ENCODE measurements at regions not wholly inside any gene's neighbourhood (a gene's known extent, or its start where the extent isn't known, plus 50 kb on each side); places are given as distances from the start of the nearest gene placed in this dataset.

DNA sequence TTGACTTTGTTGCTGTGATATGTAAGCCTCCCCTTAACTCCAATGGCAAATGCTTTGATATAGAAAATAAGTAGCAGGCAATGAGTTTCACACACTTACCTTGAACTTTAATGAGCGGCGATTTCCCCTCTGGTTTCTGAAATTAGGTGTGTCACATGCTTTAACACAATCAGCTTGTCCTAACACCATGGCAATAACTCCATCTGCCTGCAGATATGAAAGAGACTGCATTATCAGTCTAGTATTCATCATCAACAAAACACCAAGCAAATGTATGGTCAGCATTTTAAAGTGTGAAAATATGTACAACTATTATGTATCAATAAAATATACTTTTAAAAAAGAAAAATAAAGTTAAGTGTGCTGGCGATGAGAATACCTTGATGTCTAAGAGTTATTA, 128.8 kb upstream of the FAM9B start:
- no peak for ATAC-seq
- no peak for TF ChIP-seq ESRRG (CRISPR knock-in tag; IDR thresholded peaks at IDR 0.05)
- TF ChIP-seq OSR1 (CRISPR knock-in tag; IDR thresholded peaks at IDR 0.05): no peak
- TF ChIP-seq CSDC2 (CRISPR knock-in tag; IDR thresholded peaks at IDR 0.05): no peak
- no peak for TF ChIP-seq ZC3H10 (CRISPR knock-in tag; IDR thresholded peaks at IDR 0.05)
- no peak for TF ChIP-seq SNAI2 (CRISPR knock-in tag; IDR thresholded peaks at IDR 0.05)
- TF ChIP-seq ZNF70 (CRISPR knock-in tag; IDR thresholded peaks at IDR 0.05): no peak
- no peak for TF ChIP-seq ARNTL (CRISPR knock-in tag; IDR thresholded peaks at IDR 0.05; ENCODE audit: borderline replicate concordance, low read depth)
- TF ChIP-seq ISL1 (CRISPR knock-in tag; IDR thresholded peaks at IDR 0.05): no peak
- TF ChIP-seq, protein P1, sequence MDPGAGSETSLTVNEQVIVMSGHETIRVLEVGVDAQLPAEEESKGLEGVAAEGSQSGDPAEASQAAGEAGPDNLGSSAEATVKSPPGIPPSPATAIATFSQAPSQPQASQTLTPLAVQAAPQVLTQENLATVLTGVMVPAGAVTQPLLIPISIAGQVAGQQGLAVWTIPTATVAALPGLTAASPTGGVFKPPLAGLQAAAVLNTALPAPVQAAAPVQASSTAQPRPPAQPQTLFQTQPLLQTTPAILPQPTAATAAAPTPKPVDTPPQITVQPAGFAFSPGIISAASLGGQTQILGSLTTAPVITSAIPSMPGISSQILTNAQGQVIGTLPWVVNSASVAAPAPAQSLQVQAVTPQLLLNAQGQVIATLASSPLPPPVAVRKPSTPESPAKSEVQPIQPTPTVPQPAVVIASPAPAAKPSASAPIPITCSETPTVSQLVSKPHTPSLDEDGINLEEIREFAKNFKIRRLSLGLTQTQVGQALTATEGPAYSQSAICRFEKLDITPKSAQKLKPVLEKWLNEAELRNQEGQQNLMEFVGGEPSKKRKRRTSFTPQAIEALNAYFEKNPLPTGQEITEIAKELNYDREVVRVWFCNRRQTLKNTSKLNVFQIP (CRISPR knock-in tag; IDR thresholded peaks at IDR 0.05; ENCODE audit: borderline replicate concordance, low read depth): no peak
- no peak for TF ChIP-seq PPARA (CRISPR knock-in tag; IDR thresholded peaks at IDR 0.05; ENCODE audit: borderline replicate concordance)
- TF ChIP-seq, protein P2, sequence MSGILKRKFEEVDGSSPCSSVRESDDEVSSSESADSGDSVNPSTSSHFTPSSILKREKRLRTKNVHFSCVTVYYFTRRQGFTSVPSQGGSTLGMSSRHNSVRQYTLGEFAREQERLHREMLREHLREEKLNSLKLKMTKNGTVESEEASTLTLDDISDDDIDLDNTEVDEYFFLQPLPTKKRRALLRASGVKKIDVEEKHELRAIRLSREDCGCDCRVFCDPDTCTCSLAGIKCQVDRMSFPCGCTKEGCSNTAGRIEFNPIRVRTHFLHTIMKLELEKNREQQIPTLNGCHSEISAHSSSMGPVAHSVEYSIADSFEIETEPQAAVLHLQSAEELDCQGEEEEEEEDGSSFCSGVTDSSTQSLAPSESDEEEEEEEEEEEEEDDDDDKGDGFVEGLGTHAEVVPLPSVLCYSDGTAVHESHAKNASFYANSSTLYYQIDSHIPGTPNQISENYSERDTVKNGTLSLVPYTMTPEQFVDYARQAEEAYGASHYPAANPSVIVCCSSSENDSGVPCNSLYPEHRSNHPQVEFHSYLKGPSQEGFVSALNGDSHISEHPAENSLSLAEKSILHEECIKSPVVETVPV (CRISPR knock-in tag; IDR thresholded peaks at IDR 0.05): no peak
- no peak for TF ChIP-seq RARB (CRISPR knock-in tag; IDR thresholded peaks at IDR 0.05)
- TF ChIP-seq ZFP3 (CRISPR knock-in tag; IDR thresholded peaks at IDR 0.05): no peak
- no peak for TF ChIP-seq TOX (CRISPR knock-in tag; IDR thresholded peaks at IDR 0.05; ENCODE audit: borderline replicate concordance)
- TF ChIP-seq, protein P3, sequence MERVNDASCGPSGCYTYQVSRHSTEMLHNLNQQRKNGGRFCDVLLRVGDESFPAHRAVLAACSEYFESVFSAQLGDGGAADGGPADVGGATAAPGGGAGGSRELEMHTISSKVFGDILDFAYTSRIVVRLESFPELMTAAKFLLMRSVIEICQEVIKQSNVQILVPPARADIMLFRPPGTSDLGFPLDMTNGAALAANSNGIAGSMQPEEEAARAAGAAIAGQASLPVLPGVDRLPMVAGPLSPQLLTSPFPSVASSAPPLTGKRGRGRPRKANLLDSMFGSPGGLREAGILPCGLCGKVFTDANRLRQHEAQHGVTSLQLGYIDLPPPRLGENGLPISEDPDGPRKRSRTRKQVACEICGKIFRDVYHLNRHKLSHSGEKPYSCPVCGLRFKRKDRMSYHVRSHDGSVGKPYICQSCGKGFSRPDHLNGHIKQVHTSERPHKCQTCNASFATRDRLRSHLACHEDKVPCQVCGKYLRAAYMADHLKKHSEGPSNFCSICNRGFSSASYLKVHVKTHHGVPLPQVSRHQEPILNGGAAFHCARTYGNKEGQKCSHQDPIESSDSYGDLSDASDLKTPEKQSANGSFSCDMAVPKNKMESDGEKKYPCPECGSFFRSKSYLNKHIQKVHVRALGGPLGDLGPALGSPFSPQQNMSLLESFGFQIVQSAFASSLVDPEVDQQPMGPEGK (CRISPR knock-in tag; IDR thresholded peaks at IDR 0.05; ENCODE audit: borderline replicate concordance): no peak

DNA sequence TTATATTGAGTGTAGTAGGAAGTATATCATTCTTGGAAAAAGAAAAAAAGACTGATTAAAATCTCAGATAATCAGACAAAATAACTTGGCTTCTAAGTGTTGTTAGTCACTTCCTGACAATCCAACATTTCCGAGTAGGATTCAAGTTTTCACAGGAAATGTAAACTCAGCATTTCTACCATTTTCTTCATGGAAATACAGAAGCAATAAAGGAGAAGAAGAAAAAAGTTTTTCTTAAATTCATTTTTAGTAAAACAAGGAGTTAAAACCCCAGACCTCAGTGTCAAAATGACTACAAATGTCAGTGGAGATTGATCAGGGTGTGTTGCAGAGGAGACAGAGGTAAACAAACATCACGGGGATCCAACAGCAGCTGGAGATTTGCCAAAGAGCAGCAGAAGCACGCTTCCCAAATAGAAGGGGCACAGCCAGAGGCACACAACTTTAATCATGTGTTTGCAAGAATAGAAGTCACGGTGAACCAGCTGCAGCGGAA, 129.3 kb upstream of the FAM9B start:
- no peak for ATAC-seq
- no peak for TF ChIP-seq ARNTL (CRISPR knock-in tag; IDR thresholded peaks at IDR 0.05; ENCODE audit: borderline replicate concordance, low read depth)
- TF ChIP-seq ZFP3 (CRISPR knock-in tag; IDR thresholded peaks at IDR 0.05): no peak
- TF ChIP-seq SNAI2 (CRISPR knock-in tag; IDR thresholded peaks at IDR 0.05): no peak
- no peak for TF ChIP-seq ZNF70 (CRISPR knock-in tag; IDR thresholded peaks at IDR 0.05)
- TF ChIP-seq OSR1 (CRISPR knock-in tag; IDR thresholded peaks at IDR 0.05): no peak
- TF ChIP-seq, protein P1 (CRISPR knock-in tag; IDR thresholded peaks at IDR 0.05; ENCODE audit: borderline replicate concordance, low read depth): no peak
- TF ChIP-seq, protein P4, sequence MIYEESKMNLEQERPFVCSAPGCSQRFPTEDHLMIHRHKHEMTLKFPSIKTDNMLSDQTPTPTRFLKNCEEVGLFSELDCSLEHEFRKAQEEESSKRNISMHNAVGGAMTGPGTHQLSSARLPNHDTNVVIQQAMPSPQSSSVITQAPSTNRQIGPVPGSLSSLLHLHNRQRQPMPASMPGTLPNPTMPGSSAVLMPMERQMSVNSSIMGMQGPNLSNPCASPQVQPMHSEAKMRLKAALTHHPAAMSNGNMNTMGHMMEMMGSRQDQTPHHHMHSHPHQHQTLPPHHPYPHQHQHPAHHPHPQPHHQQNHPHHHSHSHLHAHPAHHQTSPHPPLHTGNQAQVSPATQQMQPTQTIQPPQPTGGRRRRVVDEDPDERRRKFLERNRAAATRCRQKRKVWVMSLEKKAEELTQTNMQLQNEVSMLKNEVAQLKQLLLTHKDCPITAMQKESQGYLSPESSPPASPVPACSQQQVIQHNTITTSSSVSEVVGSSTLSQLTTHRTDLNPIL (CRISPR knock-in tag; IDR thresholded peaks at IDR 0.05; ENCODE audit: low read depth): no peak
- no peak for TF ChIP-seq PPARA (CRISPR knock-in tag; IDR thresholded peaks at IDR 0.05; ENCODE audit: borderline replicate concordance)

DNA sequence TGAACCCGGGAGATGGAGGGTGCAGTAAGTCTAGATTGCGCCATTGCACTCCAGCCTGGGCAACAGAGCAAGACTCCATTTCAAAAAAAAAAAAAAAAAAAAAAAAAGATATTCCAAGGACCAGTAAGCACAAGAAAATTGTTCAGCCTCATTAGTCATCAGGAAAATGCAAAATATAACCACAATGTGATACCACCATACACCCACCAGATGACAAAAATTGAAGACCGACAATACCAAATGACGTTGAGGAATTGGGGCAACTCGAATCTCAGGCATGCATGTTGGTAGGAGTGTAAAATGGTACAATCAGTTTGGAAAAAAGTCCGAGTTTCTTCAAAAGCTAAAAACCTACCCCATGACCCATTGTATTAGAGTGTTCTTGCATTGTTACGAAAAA, 130.2 kb upstream of the FAM9B start:
- ATAC-seq: no peak
- no peak for TF ChIP-seq OSR1 (CRISPR knock-in tag; IDR thresholded peaks at IDR 0.05)

DNA sequence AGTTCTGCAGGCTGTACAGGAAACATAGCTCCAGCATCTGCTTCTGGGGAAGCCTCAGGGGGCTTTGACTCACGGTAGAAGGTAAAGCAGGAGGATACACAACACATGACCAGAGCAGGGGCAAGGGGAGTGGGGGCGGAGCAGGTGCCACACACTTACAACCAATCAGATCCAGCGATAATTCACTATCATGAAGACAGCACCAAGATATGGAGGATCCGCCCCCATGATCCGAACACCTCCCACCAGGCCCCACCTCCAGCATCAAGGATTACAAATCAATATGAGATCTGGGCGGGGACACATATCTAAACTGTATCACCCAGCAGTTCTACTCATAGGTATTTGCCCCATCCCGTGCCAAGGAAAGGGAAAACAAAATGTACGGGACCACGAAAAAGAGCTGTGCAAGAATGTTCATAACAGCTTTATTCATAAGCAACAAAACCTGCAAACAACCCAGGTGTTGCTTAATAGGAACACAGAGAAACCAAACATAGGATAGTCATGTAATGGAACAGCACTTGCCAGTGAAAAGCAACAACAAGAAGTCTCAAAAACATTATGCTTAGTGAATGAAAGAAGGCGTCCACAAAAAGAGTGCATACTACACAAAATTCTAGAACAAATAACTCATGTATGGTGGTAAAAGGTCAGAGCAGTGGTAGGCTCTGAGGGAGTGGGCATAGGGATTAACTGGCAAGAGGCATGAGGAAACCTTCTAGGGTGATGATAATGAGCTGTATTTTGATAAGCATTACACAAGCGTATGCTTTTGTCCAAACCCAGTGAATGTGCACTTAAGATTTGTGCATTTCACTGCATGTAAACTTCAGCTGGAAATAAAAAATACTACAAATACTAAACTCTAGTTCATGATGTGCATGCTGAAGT, 130.9 kb upstream of the FAM9B start:
- no peak for TF ChIP-seq ZNF70 (CRISPR knock-in tag; IDR thresholded peaks at IDR 0.05)
- TF ChIP-seq, protein P3 (CRISPR knock-in tag; IDR thresholded peaks at IDR 0.05; ENCODE audit: borderline replicate concordance): no peak
- TF ChIP-seq, protein P1 (CRISPR knock-in tag; IDR thresholded peaks at IDR 0.05; ENCODE audit: borderline replicate concordance, low read depth): no peak
- no peak for TF ChIP-seq OSR1 (CRISPR knock-in tag; IDR thresholded peaks at IDR 0.05)
- TF ChIP-seq ZNF565 (CRISPR knock-in tag; conservative IDR thresholded peaks at IDR 0.05; ENCODE audit: low read depth): no peak
- TF ChIP-seq ESRRG (CRISPR knock-in tag; IDR thresholded peaks at IDR 0.05): no peak
- no peak for TF ChIP-seq TCF4 (CRISPR knock-in tag; IDR thresholded peaks at IDR 0.05; ENCODE audit: borderline replicate concordance)
- TF ChIP-seq, protein P4 (CRISPR knock-in tag; IDR thresholded peaks at IDR 0.05; ENCODE audit: low read depth): no peak
- ATAC-seq: no peak
